IPS DF 6.9 (cell line): ENCODE measurements at regions not wholly inside any gene's neighbourhood (a gene's known extent, or its start where the extent isn't known, plus 50 kb on each side); places are given as distances from the start of the nearest gene placed in this dataset.

ENCODE experiments used
- DNase-seq: peaks from one replicate; pipeline ENCODE4 v3.0.0-alpha.2; 2013; ENCODE audit warnings: low read depth, low spot score
- H3K27ac ChIP-seq: one replicate; pipeline ENCODE4 v1.5.1; 2013; ENCODE audit warnings: low read length, control low read depth
- H3K27me3 ChIP-seq: 2 replicates; pipeline ENCODE4 v1.6.1; 2013; ENCODE audit warnings: mild to moderate bottlenecking, low read length; ENCODE audit not compliant: control insufficient read depth, insufficient read depth
- H3K36me3 ChIP-seq: 2 replicates; pipeline ENCODE4 v1.6.1; 2013; ENCODE audit warnings: low read length; ENCODE audit not compliant: control insufficient read depth, insufficient read depth
- H3K4me1 ChIP-seq: 2 replicates; pipeline ENCODE4 v1.6.1; 2013; ENCODE audit warnings: low read length; ENCODE audit not compliant: control insufficient read depth, insufficient read depth
- H3K4me3 ChIP-seq: 2 replicates; pipeline ENCODE4 v1.5.1; 2013; ENCODE audit warnings: mild to moderate bottlenecking, low read length
- H3K9me3 ChIP-seq: 2 replicates; pipeline ENCODE4 v1.6.1; 2013; ENCODE audit warnings: low read length, inconsistent platforms; ENCODE audit not compliant: control insufficient read depth, insufficient read depth
- WGBS: extraction: QIAGEN DNeasy Blood & Tissue Kit; methylation state at CpG from one replicate; pipeline ENCODE4 v1.1.7; 2013; ENCODE audit warnings: mixed read lengths, missing lambda C conversion rate; ENCODE audit not compliant: insufficient read length, insufficient coverage; 5-methylcytosine and 5-hydroxymethylcytosine counted together

- no peaks in the 10 kb centered on the region for H3K27me3 ChIP-seq
- no peak overlapping the region for H3K4me3 ChIP-seq
- H3K4me1 ChIP-seq, result no peaks in the 10 kb centered on the region
- no peaks in the 10 kb centered on the region for H3K36me3 ChIP-seq
- DNase-seq, result no peak
- H3K27ac ChIP-seq, result no peak overlapping the region
- WGBS, result no CpG with 5 or more reads among the region's 4 CpGs
- H3K9me3 ChIP-seq, result peaks cover 2% of the 10 kb centered on the region; the same call in 1 of the 2 replicates
Observed at GRCh38 chr21:28455253-28455600, 537.5 kb downstream of the LTN1 start.

DNA sequence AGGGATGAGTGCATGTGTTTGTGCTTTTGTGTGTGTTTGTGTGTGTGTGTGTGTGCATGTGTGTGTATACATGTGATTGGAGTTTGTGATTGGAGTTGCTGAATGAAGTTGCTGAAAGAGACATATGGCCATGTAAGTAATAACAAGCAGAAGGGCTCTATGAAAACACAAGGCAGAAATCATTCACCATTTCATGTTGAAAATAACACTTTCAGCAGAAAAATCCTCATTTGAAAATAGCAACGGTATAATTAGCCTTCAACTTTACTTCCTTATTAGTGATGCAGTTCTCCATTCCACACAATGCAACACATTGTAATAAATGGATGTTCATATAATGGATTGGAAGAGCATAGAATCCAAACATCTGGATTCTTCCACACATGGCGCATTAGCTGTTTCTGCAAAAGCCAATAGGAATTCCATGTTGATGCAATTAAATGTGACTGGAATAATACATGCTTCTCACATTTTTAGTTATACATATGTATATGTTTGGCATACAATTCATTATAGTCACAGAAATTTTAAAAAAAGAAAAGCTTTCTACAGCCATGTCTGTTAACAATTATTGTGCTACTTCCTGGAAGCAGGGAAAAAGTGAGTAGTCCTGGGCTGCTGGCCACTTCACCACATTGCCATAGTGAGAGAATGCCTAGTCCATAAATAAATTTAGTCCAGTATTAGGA, 538.0 kb downstream of the LTN1 start:
- H3K27me3 ChIP-seq, result no peaks in the 10 kb centered on the region
- DNase-seq, result no peak
- no peak overlapping the region for H3K27ac ChIP-seq
- H3K4me3 ChIP-seq, result no peak overlapping the region
- no CpG with 5 or more reads among the region's 2 CpGs for WGBS
- no peaks in the 10 kb centered on the region for H3K36me3 ChIP-seq
- no peaks in the 10 kb centered on the region for H3K4me1 ChIP-seq
- H3K9me3 ChIP-seq, result peaks cover 2% of the 10 kb centered on the region; the same call in 1 of the 2 replicates

- H3K36me3 ChIP-seq, result no peaks in the 10 kb centered on the region
- H3K27ac ChIP-seq, result no peak overlapping the region
- H3K4me1 ChIP-seq, result no peaks in the 10 kb centered on the region
- no peak for DNase-seq
- H3K9me3 ChIP-seq, result no peaks in the 10 kb centered on the region
- no peak overlapping the region for H3K4me3 ChIP-seq
- no CpG with 5 or more reads among the region's 1 CpG for WGBS
- no peaks in the 10 kb centered on the region for H3K27me3 ChIP-seq
Observed at GRCh38 chr21:28447462-28447861, 545.2 kb downstream of the LTN1 start.

- H3K27me3 ChIP-seq, result no peaks in the 10 kb centered on the region
- no peaks in the 10 kb centered on the region for H3K9me3 ChIP-seq
- H3K27ac ChIP-seq, result no peak overlapping the region
- no peaks in the 10 kb centered on the region for H3K36me3 ChIP-seq
- no CpG with 5 or more reads among the region's 3 CpGs for WGBS
- no peak overlapping the region for H3K4me3 ChIP-seq
- H3K4me1 ChIP-seq, result no peaks in the 10 kb centered on the region
- DNase-seq, result no peak
Observed at GRCh38 chr21:28445141-28445830, 547.4 kb downstream of the LTN1 start.

- Histone ChIP-seq H3K9me3 (no peaks in the 10 kb centered on the region), H3K27me3 (no peaks in the 10 kb centered on the region), H3K27ac (no peak overlapping the region), H3K4me3 (no peak overlapping the region), H3K4me1 (no peaks in the 10 kb centered on the region), H3K36me3 (no peaks in the 10 kb centered on the region)
- no peak for DNase-seq
Observed at GRCh38 chr21:28444557-28444956, 548.1 kb downstream of the LTN1 start.

DNA sequence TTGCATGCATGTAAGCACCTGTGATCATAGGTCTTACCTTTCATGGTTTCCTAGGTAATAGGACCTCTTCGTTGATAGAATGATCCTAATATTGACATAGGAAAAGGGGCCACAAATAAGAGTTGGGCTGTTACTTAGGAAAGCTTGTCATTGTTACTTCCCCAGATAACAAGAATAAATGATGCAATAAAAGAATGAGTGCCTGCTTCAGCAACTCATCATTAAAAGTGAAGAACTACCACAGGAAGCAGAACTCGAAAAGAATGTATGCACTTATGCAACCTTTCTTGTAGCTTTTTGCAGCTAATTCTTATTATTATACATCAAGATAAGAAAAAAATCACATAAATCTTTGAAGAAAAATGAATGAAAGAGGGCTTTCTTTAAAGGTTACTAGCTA, 548.6 kb downstream of the LTN1 start:
- no peaks in the 10 kb centered on the region for H3K4me1 ChIP-seq
- H3K27me3 ChIP-seq, result no peaks in the 10 kb centered on the region
- no CpG with 5 or more reads among the region's 2 CpGs for WGBS
- no peak for DNase-seq
- H3K9me3 ChIP-seq, result no peaks in the 10 kb centered on the region
- no peak overlapping the region for H3K4me3 ChIP-seq
- no peaks in the 10 kb centered on the region for H3K36me3 ChIP-seq
- no peak overlapping the region for H3K27ac ChIP-seq

DNA sequence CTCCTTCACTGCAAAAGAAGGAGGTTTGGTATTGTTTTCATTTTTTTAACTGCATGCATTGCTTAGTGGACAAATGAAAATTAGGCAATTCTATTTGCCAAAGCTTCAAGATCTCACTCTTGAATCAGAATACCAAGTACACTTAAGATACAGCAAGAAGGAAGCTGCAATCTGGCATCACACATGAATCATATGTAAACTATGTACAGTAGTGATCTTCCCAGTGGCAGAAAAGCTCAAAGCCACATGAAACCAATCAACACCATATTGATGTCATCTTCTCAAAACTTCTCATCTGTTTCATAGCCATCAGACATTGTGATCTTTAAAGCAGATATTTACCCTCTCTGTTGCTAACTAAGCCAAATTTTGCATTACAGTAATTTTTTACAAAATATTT, 550.1 kb downstream of the LTN1 start:
- Histone ChIP-seq H3K36me3 (no peaks in the 10 kb centered on the region), H3K27ac (no peak overlapping the region), H3K27me3 (no peaks in the 10 kb centered on the region), H3K4me1 (no peaks in the 10 kb centered on the region), H3K4me3 (no peak overlapping the region), H3K9me3 (no peaks in the 10 kb centered on the region)
- no peak for DNase-seq

- DNase-seq, result no peak
- Histone ChIP-seq H3K4me1 (no peaks in the 10 kb centered on the region), H3K9me3 (no peaks in the 10 kb centered on the region), H3K36me3 (no peaks in the 10 kb centered on the region), H3K27ac (no peak overlapping the region), H3K4me3 (no peak overlapping the region), H3K27me3 (no peaks in the 10 kb centered on the region)
- WGBS, result no CpG with 5 or more reads among the region's 4 CpGs
Observed at GRCh38 chr21:28442085-28442484, 550.6 kb downstream of the LTN1 start.

DNA sequence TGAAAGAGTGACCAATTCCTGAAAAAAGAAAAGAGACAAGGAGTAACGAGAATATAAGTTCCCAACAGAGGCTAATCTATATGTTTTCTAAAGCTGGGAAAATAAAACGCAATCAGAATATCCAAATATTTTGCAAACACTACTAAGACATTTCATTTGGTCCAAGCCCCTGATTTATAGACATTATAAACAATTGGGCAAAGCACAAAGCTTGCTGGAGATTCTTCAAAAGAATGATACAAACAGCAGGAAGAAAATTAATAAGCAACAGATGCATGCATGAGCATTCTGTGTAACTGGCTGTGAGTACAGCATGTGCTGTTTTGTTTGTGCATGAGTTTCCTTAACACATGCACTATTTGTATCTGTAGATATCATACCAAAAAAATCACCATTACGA, 552.9 kb downstream of the LTN1 start:
- Histone ChIP-seq H3K4me3 (no peak overlapping the region), H3K36me3 (no peaks in the 10 kb centered on the region), H3K4me1 (no peaks in the 10 kb centered on the region), H3K27ac (no peak overlapping the region), H3K9me3 (no peaks in the 10 kb centered on the region), H3K27me3 (no peaks in the 10 kb centered on the region)
- 100% methylated on average over 1 of the region's 3 CpGs for WGBS
- no peak for DNase-seq

DNA sequence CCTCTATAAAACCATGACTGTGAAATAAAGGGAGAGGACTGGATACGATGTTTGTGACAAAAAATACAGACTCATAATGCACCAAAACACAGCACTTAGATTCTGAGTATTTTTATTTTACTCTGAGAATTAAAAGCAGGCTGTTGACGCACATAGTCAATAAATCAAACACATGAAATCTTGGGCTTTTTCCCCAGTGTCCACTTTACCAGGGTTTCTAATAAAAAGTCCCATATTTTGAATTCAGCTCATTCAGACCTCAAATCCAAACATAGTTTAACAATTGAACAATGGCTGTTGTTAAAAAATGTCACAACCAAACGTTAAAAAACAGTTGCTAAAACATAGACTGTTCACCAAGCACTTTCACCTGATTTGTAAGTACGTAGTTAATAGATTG, 553.4 kb downstream of the LTN1 start:
- Histone ChIP-seq H3K4me1 (no peaks in the 10 kb centered on the region), H3K36me3 (no peaks in the 10 kb centered on the region), H3K27ac (no peak overlapping the region), H3K9me3 (no peaks in the 10 kb centered on the region), H3K27me3 (no peaks in the 10 kb centered on the region), H3K4me3 (no peak overlapping the region)
- DNase-seq, result no peak
- no CpG with 5 or more reads among the region's 4 CpGs for WGBS

DNA sequence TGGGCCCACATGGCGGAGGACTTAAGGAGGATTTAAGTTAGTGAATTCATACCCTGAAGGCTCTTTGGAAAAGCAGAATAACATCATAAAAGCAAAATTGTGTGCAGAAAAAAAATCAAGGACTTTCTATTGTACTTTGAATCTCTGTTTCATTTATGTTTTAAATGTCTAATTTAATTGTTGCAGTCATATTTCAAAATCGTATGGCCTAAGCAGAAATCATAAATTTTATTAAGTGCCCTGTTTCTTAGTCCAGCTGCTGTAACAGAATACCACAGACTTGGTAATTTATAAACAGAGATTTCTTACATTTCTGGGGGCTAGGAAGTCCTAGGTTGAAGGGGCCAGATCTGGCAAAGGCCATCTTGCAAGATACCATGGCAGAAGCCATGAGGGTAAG, 555.6 kb downstream of the LTN1 start:
- H3K4me1 ChIP-seq, result no peaks in the 10 kb centered on the region
- WGBS, result no CpG with 5 or more reads among the region's 2 CpGs

More for the DNA sequence above, 555.6 kb downstream of the LTN1 start:
- Histone ChIP-seq H3K36me3 (no peaks in the 10 kb centered on the region), H3K27me3 (no peaks in the 10 kb centered on the region), H3K27ac (no peak overlapping the region), H3K4me3 (no peak overlapping the region), H3K9me3 (no peaks in the 10 kb centered on the region)
- DNase-seq, result no peak
